ENCODE measurements at regions not wholly inside any gene's neighbourhood (a gene's known extent, or its start where the extent isn't known, plus 50 kb on each side); places are given as distances from the start of the nearest gene placed in this dataset.

GRCh38 chr13:31421756-31422155 lies 222.0 kb downstream of the B3GLCT start:
- TF ChIP-seq POU2F2 (IDR thresholded peaks at IDR 0.05; ENCODE audit: low read depth, low read length) (no peak), TAF1 (IDR thresholded peaks at IDR 0.05; ENCODE audit: low read depth, low read length) (no peak), POLR2AphosphoS5 (IDR thresholded peaks at IDR 0.05; ENCODE audit: low read depth, low read length) (no peak), SPI1 (IDR thresholded peaks at IDR 0.05; ENCODE audit: low read depth, low read length) (no peak), POLR2A (IDR thresholded peaks at IDR 0.05; ENCODE audit: low read depth, low read length) (no peak), PAX5 (IDR thresholded peaks at IDR 0.05; ENCODE audit: insufficient read depth, low read length, severe bottlenecking) (no peak)
- DNase-seq (ENCODE audit: insufficient read length, low spot score) (no peak), FAIRE-seq (no peak)

DNA sequence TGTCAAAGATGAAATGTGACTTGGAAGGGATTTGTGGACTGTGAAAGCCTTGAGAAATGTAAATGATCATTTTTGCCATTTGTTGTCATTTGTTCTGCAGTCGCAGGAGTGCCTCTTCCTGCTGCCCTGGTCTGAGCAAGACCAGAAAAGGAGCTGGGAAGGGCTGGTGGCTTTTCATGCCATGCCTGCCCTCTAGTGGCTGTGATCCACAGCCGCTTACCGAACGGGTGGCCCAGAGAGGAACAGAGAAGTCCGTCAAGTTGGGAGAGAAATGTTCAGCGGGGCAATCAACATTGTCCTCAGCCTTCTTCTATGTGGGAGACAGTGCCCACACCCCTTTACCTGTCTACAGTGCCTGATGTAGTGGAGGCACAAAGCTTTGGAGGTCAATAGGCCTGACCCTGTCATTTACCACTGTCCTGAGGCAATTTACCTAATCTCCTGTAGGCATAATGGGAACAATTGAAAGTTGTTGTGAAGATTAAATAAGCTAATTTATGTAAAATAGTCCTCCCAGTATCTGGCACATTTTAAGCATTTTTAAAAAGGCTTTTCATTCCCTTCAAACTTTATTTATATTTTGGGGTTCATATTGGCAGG lies 224.5 kb downstream of the B3GLCT start:
- DNase-seq (ENCODE audit: insufficient read length, low spot score) (peak; percentile 39), FAIRE-seq (peak; percentile 74)
- TF ChIP-seq POLR2A (IDR thresholded peaks at IDR 0.05; ENCODE audit: low read depth, low read length): no peak
- peak; percentile 49; the same call in 1 of the 2 replicates for TF ChIP-seq SPI1 (IDR thresholded peaks at IDR 0.05; ENCODE audit: low read depth, low read length)

GRCh38 chr13:31426395-31426794 lies 226.6 kb downstream of the B3GLCT start:
- no peak for DNase-seq (ENCODE audit: insufficient read length, low spot score)
- TF ChIP-seq PAX5 (IDR thresholded peaks at IDR 0.05; ENCODE audit: insufficient read depth, low read length, severe bottlenecking) (no peak), POLR2AphosphoS5 (IDR thresholded peaks at IDR 0.05; ENCODE audit: low read depth, low read length) (no peak), POU2F2 (IDR thresholded peaks at IDR 0.05; ENCODE audit: low read depth, low read length) (no peak), POLR2A (IDR thresholded peaks at IDR 0.05; ENCODE audit: low read depth, low read length) (no peak), TAF1 (IDR thresholded peaks at IDR 0.05; ENCODE audit: low read depth, low read length) (no peak), SPI1 (IDR thresholded peaks at IDR 0.05; ENCODE audit: low read depth, low read length) (no peak)
- no peak for FAIRE-seq

DNA sequence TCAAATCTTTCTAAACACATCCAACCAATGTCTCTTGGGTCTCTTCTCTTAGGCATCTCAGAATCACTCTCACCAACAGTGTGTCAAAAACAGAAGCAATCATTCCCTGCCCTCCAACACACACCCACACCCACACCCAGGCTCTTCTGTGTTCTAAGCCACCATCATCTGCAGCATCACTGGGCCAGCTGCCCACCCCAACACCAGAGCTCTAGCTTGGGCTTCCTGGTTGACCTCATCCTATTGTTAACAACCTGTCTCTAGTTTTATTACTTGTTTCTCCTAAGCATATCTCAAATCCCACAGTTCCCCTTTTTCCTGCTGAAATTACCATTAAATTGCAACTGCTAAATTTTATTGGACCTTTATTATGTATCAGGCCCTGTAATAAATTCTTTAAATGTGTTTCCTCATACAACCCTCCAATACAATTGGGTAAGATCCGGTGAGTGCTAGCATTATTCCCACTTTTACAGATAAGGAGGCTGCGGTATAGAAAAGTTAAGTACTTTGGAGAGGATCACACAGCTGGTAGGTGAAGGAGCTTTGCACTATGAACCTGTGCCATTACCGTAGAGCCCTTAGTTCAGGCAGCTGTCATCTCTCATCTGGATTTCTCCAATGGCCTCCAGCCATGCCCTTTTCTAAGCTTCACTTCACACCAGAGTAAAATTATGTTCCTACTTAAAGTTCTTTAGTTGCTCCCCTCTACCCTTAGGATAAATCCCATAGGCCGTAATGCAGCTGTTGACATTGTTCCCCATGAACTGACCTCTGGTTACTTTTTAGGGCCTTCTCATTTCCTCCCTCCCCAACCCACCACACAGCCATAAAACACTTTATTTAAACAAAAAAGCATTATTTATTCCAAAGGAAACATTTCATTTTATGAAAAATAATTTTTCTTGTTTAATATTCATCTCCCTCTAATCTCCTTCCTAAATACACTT lies 227.7 kb downstream of the B3GLCT start:
- FAIRE-seq: no peak
- TF ChIP-seq SPI1 (IDR thresholded peaks at IDR 0.05; ENCODE audit: low read depth, low read length) (no peak), POU2F2 (IDR thresholded peaks at IDR 0.05; ENCODE audit: low read depth, low read length) (no peak), TAF1 (IDR thresholded peaks at IDR 0.05; ENCODE audit: low read depth, low read length) (no peak), POLR2AphosphoS5 (IDR thresholded peaks at IDR 0.05; ENCODE audit: low read depth, low read length) (no peak), POLR2A (IDR thresholded peaks at IDR 0.05; ENCODE audit: low read depth, low read length) (no peak)
- DNase-seq (ENCODE audit: insufficient read length, low spot score): no peak

GRCh38 chr13:31431722-31432137 lies 232.0 kb downstream of the B3GLCT start:
- TF ChIP-seq PAX5 (IDR thresholded peaks at IDR 0.05; ENCODE audit: insufficient read depth, low read length, severe bottlenecking): no peak
- TF ChIP-seq POLR2A (IDR thresholded peaks at IDR 0.05; ENCODE audit: low read depth, low read length): no peak
- TF ChIP-seq TAF1 (IDR thresholded peaks at IDR 0.05; ENCODE audit: low read depth, low read length): no peak
- no peak for TF ChIP-seq POU2F2 (IDR thresholded peaks at IDR 0.05; ENCODE audit: low read depth, low read length)
- no peak for TF ChIP-seq POLR2AphosphoS5 (IDR thresholded peaks at IDR 0.05; ENCODE audit: low read depth, low read length)
- no peak for TF ChIP-seq SPI1 (IDR thresholded peaks at IDR 0.05; ENCODE audit: low read depth, low read length)
- DNase-seq (ENCODE audit: insufficient read length, low spot score) (peak; percentile 11), FAIRE-seq (peak; percentile 13)

DNA sequence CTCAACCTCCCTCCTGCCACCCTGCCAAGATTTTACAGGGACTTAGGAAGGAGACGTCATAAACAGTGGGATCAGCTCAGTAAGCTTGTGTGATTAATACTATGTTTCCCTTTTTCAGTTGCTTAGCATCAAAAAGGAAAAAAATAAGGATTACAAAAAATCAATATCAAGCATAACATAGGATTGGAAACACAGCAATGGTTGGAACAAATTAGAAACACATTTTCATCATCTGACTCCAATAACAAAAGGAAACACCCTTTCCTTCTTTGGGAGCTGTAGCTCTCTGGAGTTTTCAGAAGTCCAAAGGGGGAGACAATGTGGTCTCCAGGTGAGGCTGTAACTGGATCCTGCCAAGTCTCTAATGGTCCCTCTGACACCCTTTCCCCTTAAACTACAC lies 233.4 kb downstream of the B3GLCT start:
- FAIRE-seq: no peak
- DNase-seq (ENCODE audit: insufficient read length, low spot score): no peak
- TF ChIP-seq POLR2A (IDR thresholded peaks at IDR 0.05; ENCODE audit: low read depth, low read length) (no peak), POU2F2 (IDR thresholded peaks at IDR 0.05; ENCODE audit: low read depth, low read length) (no peak), POLR2AphosphoS5 (IDR thresholded peaks at IDR 0.05; ENCODE audit: low read depth, low read length) (no peak), TAF1 (IDR thresholded peaks at IDR 0.05; ENCODE audit: low read depth, low read length) (no peak), SPI1 (IDR thresholded peaks at IDR 0.05; ENCODE audit: low read depth, low read length) (no peak), PAX5 (IDR thresholded peaks at IDR 0.05; ENCODE audit: insufficient read depth, low read length, severe bottlenecking) (no peak)

GRCh38 chr13:31433746-31434145 lies 234.0 kb downstream of the B3GLCT start:
- FAIRE-seq (no peak), DNase-seq (ENCODE audit: insufficient read length, low spot score) (no peak)
- TF ChIP-seq POU2F2 (IDR thresholded peaks at IDR 0.05; ENCODE audit: low read depth, low read length) (no peak), POLR2AphosphoS5 (IDR thresholded peaks at IDR 0.05; ENCODE audit: low read depth, low read length) (no peak), POLR2A (IDR thresholded peaks at IDR 0.05; ENCODE audit: low read depth, low read length) (no peak), TAF1 (IDR thresholded peaks at IDR 0.05; ENCODE audit: low read depth, low read length) (no peak)

DNA sequence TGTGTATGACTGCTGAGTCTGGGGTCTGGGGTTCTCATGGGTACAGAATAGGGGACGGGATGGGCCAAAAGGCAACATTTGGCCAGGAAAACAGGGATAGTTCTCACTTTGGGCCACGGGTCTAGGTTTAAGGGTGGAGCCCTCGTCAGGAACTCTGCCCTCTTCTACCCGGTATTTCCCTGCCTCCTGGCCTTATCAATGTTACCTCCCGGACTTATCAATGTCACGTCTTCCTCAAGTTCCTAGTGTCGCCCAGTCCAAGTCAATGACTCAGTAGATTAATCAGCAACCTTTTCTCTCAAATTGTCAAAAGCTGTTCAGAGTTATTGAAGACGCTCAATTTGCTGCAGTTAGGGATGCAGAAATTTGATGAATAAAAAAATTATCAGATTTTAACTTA lies 234.8 kb downstream of the B3GLCT start:
- TF ChIP-seq SPI1 (IDR thresholded peaks at IDR 0.05; ENCODE audit: low read depth, low read length) (no peak), TAF1 (IDR thresholded peaks at IDR 0.05; ENCODE audit: low read depth, low read length) (no peak), PAX5 (IDR thresholded peaks at IDR 0.05; ENCODE audit: insufficient read depth, low read length, severe bottlenecking) (no peak)
- DNase-seq (ENCODE audit: insufficient read length, low spot score): no peak
- no peak for FAIRE-seq

- DNase-seq (ENCODE audit: insufficient read length, low spot score) (no peak), FAIRE-seq (no peak)
- TF ChIP-seq POU2F2 (IDR thresholded peaks at IDR 0.05; ENCODE audit: low read depth, low read length): no peak
- TF ChIP-seq SPI1 (IDR thresholded peaks at IDR 0.05; ENCODE audit: low read depth, low read length): no peak
- no peak for TF ChIP-seq TAF1 (IDR thresholded peaks at IDR 0.05; ENCODE audit: low read depth, low read length)
- TF ChIP-seq POLR2A (IDR thresholded peaks at IDR 0.05; ENCODE audit: low read depth, low read length): no peak
- no peak for TF ChIP-seq POLR2AphosphoS5 (IDR thresholded peaks at IDR 0.05; ENCODE audit: low read depth, low read length)
- TF ChIP-seq PAX5 (IDR thresholded peaks at IDR 0.05; ENCODE audit: insufficient read depth, low read length, severe bottlenecking): no peak
Observed at GRCh38 chr13:31435536-31435935, 235.8 kb downstream of the B3GLCT start.

DNA sequence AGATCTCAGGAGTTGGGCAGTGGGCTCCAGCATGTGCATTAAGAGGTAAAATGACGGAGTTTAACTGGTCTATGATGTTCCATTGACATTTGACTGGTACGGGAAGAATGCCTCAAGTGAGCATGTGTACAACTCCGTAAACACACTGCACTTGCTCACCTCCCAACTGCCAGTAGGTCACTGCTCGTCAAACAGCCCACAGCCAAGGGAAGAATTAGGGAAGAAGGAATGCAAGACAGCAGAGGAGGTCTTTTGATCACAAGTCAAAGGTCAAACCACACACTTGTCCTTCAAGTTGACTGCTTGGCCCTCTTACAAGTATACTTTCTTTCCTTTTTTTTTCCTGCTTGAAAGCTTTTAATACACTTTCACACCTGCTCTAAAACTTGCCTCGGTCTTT lies 236.7 kb downstream of the B3GLCT start:
- no peak for DNase-seq (ENCODE audit: insufficient read length, low spot score)
- TF ChIP-seq SPI1 (IDR thresholded peaks at IDR 0.05; ENCODE audit: low read depth, low read length) (no peak), POLR2A (IDR thresholded peaks at IDR 0.05; ENCODE audit: low read depth, low read length) (no peak), TAF1 (IDR thresholded peaks at IDR 0.05; ENCODE audit: low read depth, low read length) (no peak), POLR2AphosphoS5 (IDR thresholded peaks at IDR 0.05; ENCODE audit: low read depth, low read length) (no peak), POU2F2 (IDR thresholded peaks at IDR 0.05; ENCODE audit: low read depth, low read length) (no peak), PAX5 (IDR thresholded peaks at IDR 0.05; ENCODE audit: insufficient read depth, low read length, severe bottlenecking) (no peak)
- FAIRE-seq: no peak

Measured in GM12891 (cell line).